GM18951 (cell line): ENCODE measurements at regions not wholly inside any gene's neighbourhood (a gene's known extent, or its start where the extent isn't known, plus 50 kb on each side); places are given as distances from the start of the nearest gene placed in this dataset.
"Not testable (repeated sequence)": the region's sequence is repeated elsewhere in the genome, so short reads cannot be mapped to it uniquely, and the experiment has no call there.

Experiments
- POLR2A ChIP-seq: IDR thresholded peaks from 4 replicates; pipeline ENCODE4 v1.6.1; 2011; ENCODE audit warnings: mild to moderate bottlenecking; ENCODE audit not compliant: insufficient read length, insufficient read depth; ENCODE audit errors: extremely low read depth
- in situ Hi-C: fragments of 300-500 bp; cut with MboI; formaldehyde crosslinking; loops from one replicate; pipeline ENCODE4 v1.12.0; 2022; ENCODE audit warnings: low sequenced_read_pairs, mixed read lengths, inconsistent platforms; ENCODE audit not compliant: unreplicated experiment

- in situ Hi-C loops, result no loop called here
Observed at GRCh38 chr12:131413006-131413405, 297.9 kb upstream of the SFSWAP start.

GRCh38 chr12:131413471-131413870 is 297.4 kb upstream of the SFSWAP start:
- in situ Hi-C loops, result no loop called here
- no peak for TF ChIP-seq POLR2A

More at GRCh38 chr12:131413006-131413405, 297.9 kb upstream of the SFSWAP start:
- TF ChIP-seq POLR2A, result no peak

GRCh38 chr12:131414155-131414922 is 296.6 kb upstream of the SFSWAP start:
- in situ Hi-C loops, result not testable (repeated sequence)

GRCh38 chr12:131415781-131416180 is 295.1 kb upstream of the SFSWAP start:
- in situ Hi-C loops, result no loop called here
- no peak for TF ChIP-seq POLR2A

- no peak for TF ChIP-seq POLR2A
- in situ Hi-C loops, result no loop called here
Observed at GRCh38 chr12:131418121-131418520, 292.8 kb upstream of the SFSWAP start.

GRCh38 chr12:131418884-131419283 is 292.0 kb upstream of the SFSWAP start:
- in situ Hi-C loops, result no loop called here
- TF ChIP-seq POLR2A, result no peak

- TF ChIP-seq POLR2A, result no peak
- in situ Hi-C loops, result no loop called here
Observed at GRCh38 chr12:131420867-131421447, 289.9 kb upstream of the SFSWAP start.

GRCh38 chr12:131421509-131422186 is 289.2 kb upstream of the SFSWAP start:
- in situ Hi-C loops, result no loop called here
- no peak for TF ChIP-seq POLR2A

- in situ Hi-C loops, result no loop called here
- TF ChIP-seq POLR2A, result no peak
Observed at GRCh38 chr12:131422187-131422520, 288.7 kb upstream of the SFSWAP start.

- no peak for TF ChIP-seq POLR2A
- in situ Hi-C loops, result no loop called here
Observed at GRCh38 chr12:131422744-131423143, 288.1 kb upstream of the SFSWAP start.

- TF ChIP-seq POLR2A, result no peak
- in situ Hi-C loops, result no loop called here
Observed at GRCh38 chr12:131424270-131424669, 286.6 kb upstream of the SFSWAP start.

GRCh38 chr12:131425112-131426075 is 285.5 kb upstream of the SFSWAP start:
- in situ Hi-C loops, result no loop called here
- no peak for TF ChIP-seq POLR2A

- no peak for TF ChIP-seq POLR2A
- in situ Hi-C loops, result no loop called here
Observed at GRCh38 chr12:131428091-131428685, 282.7 kb upstream of the SFSWAP start.

GRCh38 chr12:131429221-131429620 is 281.7 kb upstream of the SFSWAP start:
- in situ Hi-C loops, result not testable (repeated sequence)

- in situ Hi-C loops, result not testable (repeated sequence)
Observed at GRCh38 chr12:131429697-131430096, 281.2 kb upstream of the SFSWAP start.
